Stimulated activated naive B cell treated with anti-CD40 and anti-IgM and Interleukin-4, amounts not matched to agents 10 μg/mL and 1 μg/mL and 100 μg/mL, for 72 hours (primary cell): ENCODE measurements at regions not wholly inside any gene's neighbourhood (a gene's known extent, or its start where the extent isn't known, plus 50 kb on each side); places are given as distances from the start of the nearest gene placed in this dataset.
"Not testable (repeated sequence)": the region's sequence is repeated elsewhere in the genome, so short reads cannot be mapped to it uniquely, and the experiment has no call there.

ENCODE experiments used
- ATAC-seq, 2 donors: fragments of 150-1000 bp; cut with Tn5 transposase; replicated peaks; 2 replicates each; pipeline ENCODE4 v1.10.0; 2021; ENCODE audit warnings: moderate library complexity in 1 of 2
- DNase-seq: peaks from one replicate; pipeline ENCODE4 v3.0.0; 2021
- H3K27ac Mint-ChIP-seq: one replicate; pipeline ENCODE4 v1.8.0; 2022; ENCODE audit warnings: mild to moderate bottlenecking, mixed read lengths
- H3K27me3 Mint-ChIP-seq, 2 donors: one replicate each; pipeline ENCODE4 v1.8.0; 2022; ENCODE audit warnings: mixed read lengths in 2 of 2
- H3K36me3 Mint-ChIP-seq, 2 donors: one replicate each; pipeline ENCODE4 v1.8.0; 2022; ENCODE audit warnings: mixed read lengths in 2 of 2, mild to moderate bottlenecking in 1 of 2
- H3K4me1 Mint-ChIP-seq, 2 donors: one replicate each; pipeline ENCODE4 v1.8.0; 2022; ENCODE audit warnings: mixed read lengths in 2 of 2, mild to moderate bottlenecking in 1 of 2
- H3K4me3 Mint-ChIP-seq, 2 donors: one replicate each; pipeline ENCODE4 v1.8.0; 2022; ENCODE audit warnings: mild to moderate bottlenecking in 2 of 2, mixed read lengths in 2 of 2, moderate library complexity in 1 of 2
- H3K9me3 Mint-ChIP-seq, 2 donors: one replicate each; pipeline ENCODE4 v1.8.0; 2022; ENCODE audit warnings: mixed read lengths in 2 of 2, mild to moderate bottlenecking in 1 of 2

GRCh38 chr2:8498994-8499393 lies 182.9 kb upstream of the ID2 start:
- Mint-ChIP-seq H3K9me3 (no peaks in the 10 kb centered on the region), H3K4me1 (no peaks in the 10 kb centered on the region), H3K36me3 (no peaks in the 10 kb centered on the region), H3K27ac (no peak overlapping the region), H3K27me3 (peaks cover 70 to 85% of the 10 kb centered on the region in 2 donors), H3K4me3 (no peak overlapping the region)
- ATAC-seq (no peak), DNase-seq (no peak)

GRCh38 chr2:8500124-8501054 lies 181.5 kb upstream of the ID2 start:
- H3K36me3 Mint-ChIP-seq: no peaks in the 10 kb centered on the region
- H3K27me3 Mint-ChIP-seq: peaks cover 62 to 74% of the 10 kb centered on the region in 2 donors
- no peak overlapping the region for H3K27ac Mint-ChIP-seq
- no peaks in the 10 kb centered on the region for H3K9me3 Mint-ChIP-seq
- DNase-seq: no peak
- no peak for ATAC-seq
- no peak overlapping the region for H3K4me3 Mint-ChIP-seq
- no peaks in the 10 kb centered on the region for H3K4me1 Mint-ChIP-seq

GRCh38 chr2:8501061-8501720 lies 180.7 kb upstream of the ID2 start:
- Mint-ChIP-seq H3K4me1 (no peaks in the 10 kb centered on the region), H3K27me3 (peaks cover 63 to 74% of the 10 kb centered on the region in 2 donors)

GRCh38 chr2:8502316-8502715 lies 179.5 kb upstream of the ID2 start:
- DNase-seq (no peak), ATAC-seq (no peak)
- Mint-ChIP-seq H3K27me3 (peaks cover 58 to 67% of the 10 kb centered on the region in 2 donors), H3K9me3 (no peaks in the 10 kb centered on the region), H3K27ac (no peak overlapping the region), H3K4me3 (no peak overlapping the region), H3K36me3 (no peaks in the 10 kb centered on the region), H3K4me1 (no peaks in the 10 kb centered on the region)

More at GRCh38 chr2:8501061-8501720, 180.7 kb upstream of the ID2 start:
- ATAC-seq (no peak), DNase-seq (no peak)
- Mint-ChIP-seq H3K27ac (no peak overlapping the region), H3K36me3 (no peaks in the 10 kb centered on the region), H3K9me3 (no peaks in the 10 kb centered on the region), H3K4me3 (no peak overlapping the region)

- Mint-ChIP-seq H3K4me3 (no peak overlapping the region), H3K27ac (no peak overlapping the region), H3K4me1 (no peaks in the 10 kb centered on the region), H3K36me3 (peaks cover 4 to 7% of the 10 kb centered on the region in 2 donors), H3K27me3 (peaks cover 53 to 59% of the 10 kb centered on the region in 2 donors), H3K9me3 (peaks cover 11% of the 10 kb centered on the region in 2 donors)
- no peak for DNase-seq
- ATAC-seq: no peak
Observed at GRCh38 chr2:8505311-8505920, 176.4 kb upstream of the ID2 start.

GRCh38 chr2:8506746-8507145 lies 175.1 kb upstream of the ID2 start:
- H3K27me3 Mint-ChIP-seq: peaks cover 47 to 67% of the 10 kb centered on the region in 2 donors
- no peak overlapping the region for H3K4me3 Mint-ChIP-seq
- H3K27ac Mint-ChIP-seq: no peak overlapping the region
- DNase-seq (no peak), ATAC-seq (no peak)
- peaks cover 14 to 16% of the 10 kb centered on the region in 2 donors for H3K9me3 Mint-ChIP-seq
- peaks cover 6 to 11% of the 10 kb centered on the region in 2 donors for H3K36me3 Mint-ChIP-seq
- H3K4me1 Mint-ChIP-seq: peaks cover 5 to 10% of the 10 kb centered on the region in 2 donors

- H3K4me1 Mint-ChIP-seq: peaks cover 12 to 30% of the 10 kb centered on the region in 2 donors
- DNase-seq (no peak), ATAC-seq (no peak)
- H3K36me3 Mint-ChIP-seq: peaks cover 15 to 23% of the 10 kb centered on the region in 2 donors
- peak overlapping the region; percentile 71 for H3K27ac Mint-ChIP-seq
- H3K4me3 Mint-ChIP-seq: no peak overlapping the region
- H3K27me3 Mint-ChIP-seq: peaks cover 40 to 69% of the 10 kb centered on the region in 2 donors
- H3K9me3 Mint-ChIP-seq: peaks cover 22 to 23% of the 10 kb centered on the region in 2 donors
Observed at GRCh38 chr2:8508766-8509165, 173.1 kb upstream of the ID2 start.

- Mint-ChIP-seq H3K27me3 (peaks cover 40 to 68% of the 10 kb centered on the region in 2 donors), H3K36me3 (peaks cover 21 to 32% of the 10 kb centered on the region in 2 donors), H3K9me3 (peaks cover 28 to 29% of the 10 kb centered on the region in 2 donors), H3K27ac (no peak overlapping the region), H3K4me1 (peaks cover 19 to 39% of the 10 kb centered on the region in 2 donors), H3K4me3 (no peak overlapping the region)
- DNase-seq: no peak
- no peak for ATAC-seq
Observed at GRCh38 chr2:8509621-8510020, 172.2 kb upstream of the ID2 start.

- H3K27ac Mint-ChIP-seq, H3K4me3 Mint-ChIP-seq, ATAC-seq, DNase-seq: not testable (repeated sequence)
- peaks cover 40 to 68% of the 10 kb centered on the region in 2 donors for H3K27me3 Mint-ChIP-seq
- H3K4me1 Mint-ChIP-seq: peaks cover 22 to 43% of the 10 kb centered on the region in 2 donors
- H3K9me3 Mint-ChIP-seq: peaks cover 29 to 30% of the 10 kb centered on the region in 2 donors
- peaks cover 22 to 33% of the 10 kb centered on the region in 2 donors for H3K36me3 Mint-ChIP-seq
Observed at GRCh38 chr2:8510055-8510454, 171.8 kb upstream of the ID2 start.

GRCh38 chr2:8510519-8510918 lies 171.3 kb upstream of the ID2 start:
- H3K4me3 Mint-ChIP-seq: no peak overlapping the region
- peaks cover 35 to 64% of the 10 kb centered on the region in 2 donors for H3K27me3 Mint-ChIP-seq
- H3K9me3 Mint-ChIP-seq: peaks cover 29 to 30% of the 10 kb centered on the region in 2 donors
- H3K27ac Mint-ChIP-seq: peak overlapping the region; percentile 11
- ATAC-seq: no peak
- peaks cover 22 to 33% of the 10 kb centered on the region in 2 donors for H3K36me3 Mint-ChIP-seq
- peaks cover 25 to 48% of the 10 kb centered on the region in 2 donors for H3K4me1 Mint-ChIP-seq
- DNase-seq: no peak

GRCh38 chr2:8511868-8512612 lies 169.8 kb upstream of the ID2 start:
- H3K4me3 Mint-ChIP-seq: no peak overlapping the region
- ATAC-seq: no peak
- H3K9me3 Mint-ChIP-seq: peaks cover 29 to 30% of the 10 kb centered on the region in 2 donors
- peaks cover 26 to 53% of the 10 kb centered on the region in 2 donors for H3K27me3 Mint-ChIP-seq
- H3K4me1 Mint-ChIP-seq: peaks cover 35 to 60% of the 10 kb centered on the region in 2 donors
- DNase-seq: no peak
- H3K27ac Mint-ChIP-seq: peak overlapping the region; percentile 56
- H3K36me3 Mint-ChIP-seq: peaks cover 22 to 33% of the 10 kb centered on the region in 2 donors

GRCh38 chr2:8513601-8514273 lies 168.1 kb upstream of the ID2 start:
- DNase-seq (no peak), ATAC-seq (no peak)
- peak overlapping the region; percentile 98 for H3K27ac Mint-ChIP-seq
- H3K4me1 Mint-ChIP-seq: peaks cover 38 to 65% of the 10 kb centered on the region in 2 donors
- H3K9me3 Mint-ChIP-seq: peaks cover 24 to 25% of the 10 kb centered on the region in 2 donors
- H3K36me3 Mint-ChIP-seq: peaks cover 22 to 33% of the 10 kb centered on the region in 2 donors
- H3K27me3 Mint-ChIP-seq: peaks cover 16 to 45% of the 10 kb centered on the region in 2 donors
- H3K4me3 Mint-ChIP-seq: peak overlapping the region; percentile 21 to 34

- ATAC-seq: no peak
- Mint-ChIP-seq H3K4me3 (peak overlapping the region; percentile 71 to 77), H3K4me1 (peaks cover 43 to 71% of the 10 kb centered on the region in 2 donors), H3K9me3 (peaks cover 24 to 25% of the 10 kb centered on the region in 2 donors), H3K36me3 (peaks cover 22 to 33% of the 10 kb centered on the region in 2 donors), H3K27me3 (peaks cover 12 to 40% of the 10 kb centered on the region in 2 donors), H3K27ac (peak overlapping the region; percentile 98)
- DNase-seq: no peak
Observed at GRCh38 chr2:8514274-8514662, 167.6 kb upstream of the ID2 start.
